Epithelial cell of esophagus (primary cell): ENCODE measurements at regions not wholly inside any gene's neighbourhood (a gene's known extent, or its start where the extent isn't known, plus 50 kb on each side); places are given as distances from the start of the nearest gene placed in this dataset.

Source experiments
- DNase-seq: peaks from one replicate; pipeline ENCODE4 v3.0.0; 2010; ENCODE audit warnings: low read depth
- H3K4me3 ChIP-seq: 2 replicates; pipeline ENCODE4 v1.5.1; 2011; ENCODE audit warnings: mild to moderate bottlenecking, low read length, control low read depth
- TF ChIP-seq, protein P1 (sequence below): IDR thresholded peaks from 2 replicates; pipeline ENCODE4 v1.5.1; 2011; ENCODE audit warnings: low read depth, mild to moderate bottlenecking, low read length, control low read depth, inconsistent platforms; ENCODE audit not compliant: insufficient read depth; ENCODE audit errors: missing control alignments

DNA sequence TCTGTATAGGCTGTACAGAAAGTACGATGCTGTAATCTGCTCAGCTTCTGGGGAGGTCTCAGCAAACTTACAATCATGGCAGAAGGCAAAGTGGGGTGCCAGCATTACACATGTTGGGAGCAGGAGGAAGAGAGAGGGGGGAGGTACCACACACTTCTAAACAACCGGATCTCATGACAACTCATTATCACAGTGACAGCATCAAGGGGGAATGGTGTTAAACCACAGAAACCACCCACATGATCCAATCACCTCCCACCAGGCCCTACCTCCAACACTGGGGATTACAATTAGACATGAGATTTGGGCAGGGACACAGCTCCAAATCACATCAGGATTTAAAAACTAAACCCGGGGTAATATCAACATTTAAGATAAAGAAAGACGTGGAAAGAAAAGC lies 468.8 kb upstream of the AUTS2 start:
- no peak for DNase-seq
- no peak overlapping the region for H3K4me3 ChIP-seq
- TF ChIP-seq, protein P1, sequence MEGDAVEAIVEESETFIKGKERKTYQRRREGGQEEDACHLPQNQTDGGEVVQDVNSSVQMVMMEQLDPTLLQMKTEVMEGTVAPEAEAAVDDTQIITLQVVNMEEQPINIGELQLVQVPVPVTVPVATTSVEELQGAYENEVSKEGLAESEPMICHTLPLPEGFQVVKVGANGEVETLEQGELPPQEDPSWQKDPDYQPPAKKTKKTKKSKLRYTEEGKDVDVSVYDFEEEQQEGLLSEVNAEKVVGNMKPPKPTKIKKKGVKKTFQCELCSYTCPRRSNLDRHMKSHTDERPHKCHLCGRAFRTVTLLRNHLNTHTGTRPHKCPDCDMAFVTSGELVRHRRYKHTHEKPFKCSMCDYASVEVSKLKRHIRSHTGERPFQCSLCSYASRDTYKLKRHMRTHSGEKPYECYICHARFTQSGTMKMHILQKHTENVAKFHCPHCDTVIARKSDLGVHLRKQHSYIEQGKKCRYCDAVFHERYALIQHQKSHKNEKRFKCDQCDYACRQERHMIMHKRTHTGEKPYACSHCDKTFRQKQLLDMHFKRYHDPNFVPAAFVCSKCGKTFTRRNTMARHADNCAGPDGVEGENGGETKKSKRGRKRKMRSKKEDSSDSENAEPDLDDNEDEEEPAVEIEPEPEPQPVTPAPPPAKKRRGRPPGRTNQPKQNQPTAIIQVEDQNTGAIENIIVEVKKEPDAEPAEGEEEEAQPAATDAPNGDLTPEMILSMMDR = no peak

DNA sequence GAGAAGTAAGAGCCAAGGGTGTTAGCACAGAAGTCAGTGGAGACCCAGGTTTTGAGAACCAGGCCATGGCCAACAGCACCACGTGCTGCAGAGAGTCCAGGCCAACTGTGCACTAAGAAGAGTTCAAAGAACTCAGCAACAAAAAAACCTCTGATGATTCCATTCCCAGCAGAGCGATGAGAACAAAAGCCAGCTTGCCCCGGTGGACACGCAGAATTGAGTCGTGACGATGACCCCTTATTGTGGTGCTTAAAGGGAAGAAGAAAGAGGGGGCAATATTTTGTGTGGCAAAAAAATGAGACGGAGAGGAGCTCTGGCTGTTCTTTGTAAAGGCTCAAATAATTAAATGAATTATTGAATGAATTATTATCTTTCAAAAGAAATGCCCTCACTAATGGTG lies 468.3 kb upstream of the AUTS2 start:
- H3K4me3 ChIP-seq = no peak overlapping the region
- TF ChIP-seq, protein P1 = no peak
- no peak for DNase-seq

GRCh38 chr7:69130396-69130795 lies 467.9 kb upstream of the AUTS2 start:
- DNase-seq = no peak
- TF ChIP-seq, protein P1 = no peak
- H3K4me3 ChIP-seq = no peak overlapping the region

GRCh38 chr7:69134316-69134715 lies 464.0 kb upstream of the AUTS2 start:
- DNase-seq = no peak
- TF ChIP-seq, protein P1 = no peak
- no peak overlapping the region for H3K4me3 ChIP-seq

- TF ChIP-seq, protein P1 = no peak
- no peak for DNase-seq
Observed at GRCh38 chr7:69147631-69148030, 450.6 kb upstream of the AUTS2 start.

DNA sequence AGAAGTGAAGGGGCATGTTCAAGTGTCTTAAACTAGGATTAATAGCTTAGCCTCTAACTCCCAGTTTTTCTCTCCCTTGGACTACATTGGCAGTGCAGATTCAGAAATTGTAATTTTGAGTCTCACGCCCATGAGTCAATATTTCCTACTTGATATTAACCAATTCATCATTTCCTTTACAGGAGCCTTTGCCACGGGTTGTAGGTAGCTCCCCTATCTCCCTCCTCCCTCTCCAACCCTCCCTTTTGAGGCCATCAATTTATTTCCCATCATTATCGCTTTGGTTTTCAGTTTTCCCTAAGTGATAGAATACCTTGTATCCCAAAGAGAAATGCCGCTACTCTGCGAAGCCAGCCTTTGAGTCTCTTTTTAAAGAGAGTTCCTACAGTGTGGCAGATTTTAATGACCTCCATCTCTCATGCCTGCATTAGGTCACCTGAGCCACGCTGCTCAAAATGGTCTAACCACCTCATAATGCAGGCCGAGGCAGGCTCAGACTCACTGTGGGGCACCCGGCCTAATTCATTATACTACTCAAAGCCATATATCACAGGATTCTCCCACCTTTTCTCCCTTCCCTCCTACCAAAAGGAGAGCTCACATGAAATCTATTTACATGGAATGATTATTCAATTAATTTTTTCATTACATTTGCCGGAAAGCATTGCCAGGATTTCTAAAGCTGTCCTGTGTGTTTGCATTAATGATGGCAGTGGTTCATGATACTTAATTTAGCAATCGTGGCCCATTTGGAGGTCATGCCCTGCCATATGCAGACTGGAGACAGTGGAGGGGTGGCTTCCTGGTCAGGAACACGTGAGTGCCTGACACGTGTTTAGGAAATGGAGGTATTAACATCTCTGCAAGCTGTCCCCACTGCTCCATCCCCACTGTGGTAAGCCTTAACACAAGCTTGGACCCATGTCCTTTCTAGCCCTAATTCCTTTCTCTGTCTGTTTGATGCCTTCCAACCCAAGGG lies 448.2 kb upstream of the AUTS2 start:
- no peak for DNase-seq
- TF ChIP-seq, protein P1 = no peak
- no peak overlapping the region for H3K4me3 ChIP-seq

More at GRCh38 chr7:69147631-69148030, 450.6 kb upstream of the AUTS2 start:
- no peak overlapping the region for H3K4me3 ChIP-seq
